NCI-H2107 (cell line): ENCODE measurements at regions not wholly inside any gene's neighbourhood (a gene's known extent, or its start where the extent isn't known, plus 50 kb on each side); places are given as distances from the start of the nearest gene placed in this dataset.

Source experiments
- DNase-seq: peaks from one replicate; lab custom pipeline; 2025; lab: John Stamatoyannopoulos, UW

DNA sequence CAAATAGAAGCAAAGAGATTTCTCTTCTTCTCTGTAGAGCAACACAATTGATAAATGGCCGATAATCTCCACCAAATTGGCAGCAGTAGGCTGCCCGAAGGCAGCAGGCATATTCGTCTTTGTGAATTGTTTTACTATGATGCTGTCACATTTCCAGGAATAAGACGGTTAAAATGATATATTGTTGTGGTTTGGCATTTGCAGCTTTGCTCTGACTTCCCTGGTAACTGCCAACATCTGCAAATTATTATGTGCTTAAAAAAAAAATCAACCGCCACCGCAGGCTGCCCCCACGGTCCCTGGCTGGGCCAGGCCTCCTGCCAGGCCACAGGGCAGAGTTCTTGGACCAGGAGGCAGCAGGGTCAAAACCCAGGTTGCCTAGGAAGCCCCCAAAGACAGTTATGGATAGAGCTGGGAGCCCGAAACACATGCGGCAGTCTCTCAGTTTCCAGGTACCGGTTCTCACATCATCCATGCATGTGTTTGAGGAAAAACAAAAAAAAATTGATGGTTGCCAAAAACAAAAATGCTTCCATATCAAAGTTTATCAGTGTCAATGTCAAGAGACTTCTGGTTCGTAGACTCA lies 179.3 kb downstream of the ETS2 start:
- DNase-seq: no peak

DNA sequence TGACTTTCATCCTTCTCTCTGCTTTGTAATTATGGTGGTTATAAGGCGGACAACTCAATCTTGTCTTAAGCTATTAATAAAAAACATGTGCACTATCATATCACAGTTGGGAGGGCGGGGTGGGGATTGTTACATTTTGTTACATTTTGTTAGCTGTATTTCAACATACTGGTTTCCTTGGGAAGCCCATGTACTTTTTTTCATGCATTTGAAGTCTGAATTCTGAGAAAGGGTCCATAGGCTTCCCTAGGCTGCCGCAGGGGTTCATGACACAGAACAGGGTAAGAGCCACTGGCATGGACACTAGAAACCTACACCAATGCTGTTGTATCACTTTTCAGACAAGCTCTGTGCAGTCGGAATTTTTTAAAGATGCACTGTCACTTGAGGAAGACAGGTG lies 178.8 kb downstream of the ETS2 start:
- no peak for DNase-seq

DNA sequence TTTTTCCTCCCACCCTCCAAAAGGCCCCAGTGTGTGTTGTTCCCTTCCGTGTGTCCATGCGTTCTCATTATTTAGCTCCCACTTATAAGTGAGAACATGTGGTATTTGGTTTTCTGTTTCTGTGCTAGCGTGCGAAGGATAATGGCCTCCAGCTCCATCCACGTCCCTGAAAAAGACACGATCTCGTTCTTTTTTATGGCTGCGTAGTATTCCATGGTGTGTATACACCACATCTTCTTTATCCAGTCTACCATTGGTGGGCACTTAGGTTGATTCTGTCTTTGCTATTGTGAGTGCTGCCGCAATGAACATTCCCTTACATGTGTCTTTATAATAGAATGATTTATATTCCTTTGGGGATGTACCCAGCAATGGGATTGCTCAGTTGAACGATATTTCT lies 177.8 kb downstream of the ETS2 start:
- DNase-seq: no peak

DNA sequence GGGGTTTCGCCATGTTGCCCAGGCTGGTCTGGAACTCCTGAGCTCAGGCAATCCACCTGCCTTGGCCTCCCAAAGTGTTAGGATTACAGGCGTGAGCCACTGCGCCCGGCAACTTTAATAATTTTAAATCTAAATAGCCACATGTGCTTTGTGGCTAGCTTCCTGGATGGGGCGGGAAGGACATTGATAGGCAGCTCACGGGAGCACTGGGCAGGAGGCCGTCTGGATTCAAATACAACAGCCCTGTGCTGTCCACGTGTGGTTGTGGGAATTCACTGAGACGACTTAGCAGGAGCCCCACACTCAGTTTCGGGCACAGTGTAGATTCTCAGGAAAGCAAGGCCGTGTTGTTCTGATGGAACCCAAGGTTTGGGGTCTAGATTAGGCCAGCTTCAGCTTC lies 177.1 kb downstream of the ETS2 start:
- DNase-seq: no peak

DNA sequence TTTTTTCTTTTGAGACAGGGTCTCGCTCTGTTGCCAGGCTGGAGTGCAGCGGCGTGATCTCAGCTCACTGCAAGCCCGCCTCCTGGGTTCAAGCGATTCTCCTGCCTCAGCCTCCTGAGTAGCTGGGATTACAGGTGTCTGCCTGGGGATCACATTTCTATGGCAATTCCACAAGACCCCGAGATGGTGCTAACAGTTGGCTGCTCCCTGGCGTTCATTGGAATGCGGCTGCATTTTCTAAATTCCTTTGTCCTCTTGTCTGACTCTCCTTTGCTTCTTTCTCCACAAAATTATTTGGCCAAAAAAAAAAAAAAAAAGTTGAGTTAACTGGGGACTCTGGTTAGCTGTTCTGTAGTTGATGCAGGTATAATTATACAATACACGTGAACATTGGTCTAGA lies 176.4 kb downstream of the ETS2 start:
- no peak for DNase-seq

DNA sequence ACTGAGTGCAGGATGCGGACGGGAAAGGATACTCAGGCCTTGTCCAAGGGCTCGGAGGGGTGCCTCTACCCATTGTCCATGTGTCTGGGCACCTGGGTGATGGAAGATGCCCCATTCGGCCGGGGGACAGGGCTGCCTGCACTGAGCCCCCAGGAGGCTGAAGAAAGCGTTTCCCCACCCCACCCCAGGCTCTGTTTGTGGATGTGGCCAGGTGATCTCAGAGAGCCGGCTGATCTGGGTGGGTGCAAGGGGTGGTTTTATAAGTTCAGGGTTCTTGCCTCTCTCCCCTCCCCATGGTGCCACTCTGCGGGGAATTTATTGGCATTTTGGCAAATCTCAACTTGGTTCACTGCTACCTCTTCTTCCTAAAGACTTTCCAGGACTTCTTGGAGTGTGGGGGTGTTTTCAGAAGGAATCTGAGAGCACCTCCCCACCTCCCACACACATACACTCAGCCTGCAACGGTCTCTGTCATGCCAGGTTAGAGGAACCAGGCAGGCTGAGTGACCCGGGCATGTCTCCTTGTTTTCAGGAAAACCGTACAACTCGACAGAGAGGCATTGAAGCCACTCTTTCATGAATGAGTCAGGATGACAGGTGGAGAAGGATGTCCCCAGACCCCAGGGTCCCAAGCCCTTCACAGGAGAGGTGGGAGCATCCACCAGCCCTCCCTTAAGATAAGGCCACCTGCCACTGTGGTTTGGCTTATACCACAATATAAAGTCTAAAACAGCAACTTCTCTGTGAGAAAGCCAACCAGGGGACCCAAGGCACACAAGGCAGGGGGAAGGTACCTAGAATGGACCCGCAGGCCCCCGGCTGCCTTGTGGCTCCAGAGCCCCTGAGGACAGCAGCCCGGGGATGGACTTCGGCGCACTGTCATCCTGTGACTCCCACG lies 174.9 kb downstream of the ETS2 start:
- no peak for DNase-seq

DNA sequence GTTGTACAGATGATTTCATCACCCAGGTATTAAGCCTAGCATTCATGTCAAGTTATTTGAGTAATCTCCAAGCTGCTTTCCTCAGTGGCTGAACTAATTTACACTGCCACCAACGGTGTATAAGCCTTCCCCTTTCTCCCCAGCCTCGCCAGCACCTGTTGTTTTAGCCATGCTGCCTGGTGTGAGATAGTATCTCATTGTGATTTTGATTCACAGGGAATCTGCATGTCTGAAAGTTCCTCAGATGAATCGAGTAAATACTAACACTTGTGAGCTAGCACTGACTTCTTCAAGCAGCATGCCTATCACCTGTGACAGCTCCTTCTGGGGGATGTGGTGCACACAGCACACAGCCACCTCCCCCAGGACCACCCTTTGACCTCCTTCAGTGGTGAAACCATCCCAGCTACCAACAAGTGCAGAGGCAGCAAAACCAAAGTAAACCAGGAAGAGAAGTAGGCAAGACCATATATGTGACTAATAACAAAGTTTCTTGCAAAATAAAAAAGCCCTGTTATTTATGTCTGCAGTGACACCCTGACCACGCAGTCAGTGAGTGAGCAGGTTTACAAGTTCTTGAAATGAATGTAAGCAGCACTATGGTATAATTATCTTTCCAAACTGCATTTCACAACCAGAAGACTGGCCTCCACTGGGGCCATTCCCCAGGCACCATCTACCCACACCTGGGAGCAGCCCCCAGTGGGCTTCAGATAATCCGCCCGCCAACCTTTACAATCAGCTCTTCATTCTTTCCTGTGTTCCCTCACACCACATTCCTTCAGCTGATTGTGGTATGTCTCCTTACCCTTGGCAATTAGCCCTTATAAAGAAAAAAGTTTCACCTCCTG lies 173.8 kb downstream of the ETS2 start:
- DNase-seq: no peak

DNA sequence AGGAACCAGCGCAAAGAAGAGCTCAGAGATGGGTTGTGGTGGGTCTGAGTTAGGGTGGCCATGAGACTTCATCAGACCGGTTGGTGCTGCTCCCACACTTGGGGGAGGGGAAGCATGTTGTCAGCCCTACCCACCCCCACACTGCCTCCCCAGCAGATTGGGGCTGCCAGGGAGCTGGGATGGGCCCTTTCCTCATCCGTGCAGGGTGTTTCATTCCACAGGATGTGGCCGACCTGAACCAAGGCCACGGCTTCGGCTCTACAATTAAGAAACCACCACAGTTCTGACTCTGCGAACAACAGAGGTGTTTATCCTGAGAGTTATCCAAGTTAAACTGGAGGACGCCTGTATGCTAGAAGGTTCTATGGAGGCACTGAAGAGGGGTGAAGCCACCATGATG lies 171.2 kb downstream of the ETS2 start:
- DNase-seq: no peak

DNA sequence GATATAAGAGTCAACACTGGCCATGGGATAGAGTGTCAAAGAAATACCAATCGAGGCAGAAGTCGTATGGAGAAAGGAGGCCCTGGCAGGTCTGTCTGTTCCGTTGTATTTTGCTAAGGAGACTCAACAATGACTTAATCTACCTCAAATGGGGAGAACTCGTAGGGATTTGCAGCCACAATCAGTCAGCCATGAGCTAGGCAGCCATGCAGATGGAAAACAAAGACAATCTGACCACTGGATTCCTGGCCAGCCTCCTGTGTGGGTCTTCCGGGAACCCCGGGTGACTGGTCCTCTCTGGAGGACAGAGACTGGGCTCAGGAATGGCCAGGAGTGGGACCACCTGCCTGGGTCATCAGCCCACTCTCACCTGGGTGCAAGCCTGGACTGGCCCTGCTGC lies 167.8 kb downstream of the ETS2 start:
- DNase-seq: no peak

DNA sequence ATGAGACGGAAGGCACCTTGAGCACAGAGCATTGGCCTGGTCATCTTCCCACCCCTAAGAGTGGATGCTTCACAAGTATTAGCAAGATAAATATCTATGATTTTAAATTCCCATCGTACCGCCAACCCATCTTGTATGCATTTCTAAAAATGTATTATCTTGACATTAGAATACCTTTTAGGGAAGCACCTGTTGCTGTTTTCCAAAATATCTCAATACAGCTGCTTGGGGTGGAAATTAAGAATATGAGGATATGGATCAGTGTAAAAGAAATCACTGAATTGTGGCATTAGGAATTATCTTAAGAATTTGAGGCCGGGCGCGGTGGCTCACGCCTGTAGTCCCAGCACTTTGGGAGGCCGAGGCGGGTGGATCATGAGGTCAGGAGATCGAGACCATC lies 166.3 kb downstream of the ETS2 start:
- DNase-seq: no peak

DNA sequence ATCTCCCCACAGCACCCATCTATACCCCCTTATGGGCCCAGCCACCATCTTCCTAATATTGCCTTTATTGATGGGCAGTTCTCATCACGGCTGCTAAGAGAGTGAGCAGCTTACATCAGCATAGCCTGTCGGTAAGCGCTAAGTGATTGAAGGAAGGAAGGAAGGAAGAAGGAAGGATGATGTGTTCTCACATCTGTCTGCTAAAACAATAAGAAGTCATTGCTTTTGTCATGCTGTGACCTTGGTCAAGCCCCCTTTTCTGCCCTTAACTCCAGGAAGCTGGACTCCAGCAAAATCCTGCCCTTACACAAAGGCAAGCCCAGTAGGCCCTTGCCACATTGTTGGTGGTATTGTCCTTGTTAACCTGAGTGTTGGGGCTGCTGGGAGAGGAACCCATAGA lies 165.0 kb downstream of the ETS2 start:
- DNase-seq: no peak

DNA sequence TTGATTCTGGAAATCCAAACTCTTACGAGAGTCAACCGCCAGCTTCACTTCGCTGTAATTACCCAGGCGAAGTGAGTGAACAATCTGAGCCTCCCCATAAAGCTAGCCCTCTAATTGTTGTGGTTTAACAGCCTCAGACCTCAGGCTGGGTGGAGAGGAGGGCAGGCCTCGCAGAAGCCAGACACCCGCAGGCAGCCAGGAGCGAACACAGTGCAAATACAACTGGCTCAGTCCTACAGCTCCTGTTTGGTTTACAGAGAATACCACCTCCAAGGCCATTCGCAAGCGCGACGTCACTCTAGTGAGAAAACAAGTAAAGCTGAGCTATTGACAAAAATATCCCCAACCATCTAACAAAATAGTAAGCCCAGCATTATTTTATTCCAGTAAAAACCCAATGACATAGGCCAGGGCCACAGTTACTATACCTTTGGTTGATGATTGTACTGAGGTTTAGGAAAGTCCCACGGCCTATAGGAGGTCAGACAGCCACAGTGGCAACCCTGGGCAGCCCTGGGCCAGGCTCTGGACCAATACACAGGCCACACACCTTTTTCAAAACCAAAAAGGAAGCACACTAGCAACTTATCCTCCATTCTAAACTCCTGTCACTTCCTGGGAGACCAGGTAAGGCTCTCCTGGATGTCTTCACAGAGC lies 163.3 kb downstream of the ETS2 start:
- DNase-seq: peak; percentile 80

DNA sequence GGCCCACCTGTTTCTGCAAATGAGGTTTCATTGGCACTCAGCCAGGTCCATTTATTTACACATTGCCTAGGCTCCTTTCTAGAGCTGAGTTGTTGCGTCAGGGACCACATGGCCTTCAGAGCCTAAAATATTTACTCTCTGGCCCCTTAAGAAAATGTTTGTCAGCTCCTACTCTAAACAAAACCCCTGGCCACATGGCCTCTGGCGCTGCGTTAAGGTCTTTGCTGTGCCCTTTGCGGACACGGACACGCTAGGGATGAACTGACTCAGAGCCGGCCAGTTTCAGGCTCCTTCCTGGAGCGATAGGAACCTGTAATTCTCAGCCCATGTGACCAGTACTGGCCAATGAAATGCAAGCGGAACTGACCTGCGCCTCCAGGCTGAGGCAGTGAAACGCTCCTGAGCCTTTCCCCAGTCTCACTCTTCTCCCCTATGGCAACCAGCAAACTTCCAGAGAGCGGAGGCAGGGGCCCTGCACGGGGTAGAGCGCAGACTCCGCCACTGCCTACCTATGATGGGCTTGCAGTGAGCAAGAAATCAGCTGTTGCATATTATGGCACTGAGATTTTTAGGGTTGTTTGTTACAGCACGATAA lies 160.3 kb downstream of the ETS2 start:
- peak; percentile 82 for DNase-seq

DNA sequence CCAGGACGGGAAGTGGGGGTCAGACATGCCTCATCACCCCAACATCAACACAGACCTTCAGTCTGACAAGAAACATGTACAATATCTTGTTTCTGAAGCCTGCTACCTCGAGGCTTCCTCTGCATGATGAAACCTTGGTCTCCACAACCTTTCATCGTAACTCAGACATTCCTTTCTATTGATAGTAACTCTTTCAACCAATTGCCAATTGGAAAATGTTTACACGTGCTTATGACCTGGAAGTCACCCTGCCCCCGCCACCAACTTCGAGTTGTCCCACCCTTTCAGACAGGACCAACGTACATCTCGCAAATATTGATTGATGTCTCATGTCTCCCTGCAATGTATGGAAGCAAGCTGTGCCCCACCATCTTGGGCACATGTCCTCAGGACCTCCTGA lies 159.5 kb downstream of the ETS2 start:
- no peak for DNase-seq

DNA sequence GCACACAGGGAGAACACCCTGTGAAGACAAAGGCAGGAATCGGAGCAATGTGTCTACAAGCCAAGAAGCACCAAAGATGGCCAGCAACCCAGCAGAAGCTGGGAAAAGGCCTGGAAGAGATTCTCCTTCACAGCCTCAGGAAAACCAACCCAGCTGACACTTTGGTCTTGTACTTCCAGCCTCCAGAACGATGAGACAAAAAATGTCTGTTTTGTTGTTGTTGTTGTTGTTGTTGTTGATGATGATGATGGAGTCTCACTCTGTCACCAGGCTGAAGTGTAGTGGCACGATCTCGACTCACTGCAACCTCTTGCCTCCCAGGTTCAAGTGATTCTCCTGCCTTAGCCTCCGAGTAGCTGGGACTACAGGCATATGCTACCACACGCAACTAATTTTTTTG lies 157.3 kb downstream of the ETS2 start:
- no peak for DNase-seq

DNA sequence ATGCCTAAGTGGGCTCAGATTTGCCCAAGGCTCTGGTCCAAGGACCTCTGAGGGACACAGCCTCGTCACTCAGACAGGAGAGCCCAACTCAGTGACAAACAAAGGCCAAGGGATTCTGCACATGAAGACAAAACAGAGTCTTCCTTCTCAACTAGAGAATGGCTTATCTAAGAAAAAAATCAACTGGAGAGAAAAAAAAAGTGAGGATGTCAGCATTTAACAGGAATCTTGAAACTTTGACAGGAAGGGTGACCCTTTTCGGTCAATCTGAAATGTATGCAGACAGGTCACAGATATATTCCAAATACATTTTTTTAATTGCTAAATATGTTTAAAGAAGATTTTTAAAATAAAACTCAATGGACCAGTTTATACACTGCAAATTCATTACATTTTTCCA lies 154.5 kb downstream of the ETS2 start:
- DNase-seq: no peak

DNA sequence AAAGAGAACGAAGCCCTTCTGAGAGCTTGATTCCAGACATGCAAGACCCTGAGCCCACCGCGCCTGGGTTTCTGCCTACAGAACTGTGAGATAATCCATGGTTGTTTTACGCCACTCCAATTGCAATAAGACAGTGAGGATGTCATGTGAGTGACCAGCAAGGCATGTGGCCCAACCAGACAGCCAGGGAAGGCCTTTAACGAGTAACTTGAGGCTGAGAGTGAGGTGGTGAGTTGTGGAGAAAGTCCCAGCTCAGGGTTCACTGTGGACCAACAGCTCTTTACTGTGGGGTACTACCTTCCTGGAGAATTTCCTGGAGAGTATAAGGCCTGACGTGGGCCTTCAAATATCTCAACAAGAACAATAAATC lies 153.9 kb downstream of the ETS2 start:
- no peak for DNase-seq

DNA sequence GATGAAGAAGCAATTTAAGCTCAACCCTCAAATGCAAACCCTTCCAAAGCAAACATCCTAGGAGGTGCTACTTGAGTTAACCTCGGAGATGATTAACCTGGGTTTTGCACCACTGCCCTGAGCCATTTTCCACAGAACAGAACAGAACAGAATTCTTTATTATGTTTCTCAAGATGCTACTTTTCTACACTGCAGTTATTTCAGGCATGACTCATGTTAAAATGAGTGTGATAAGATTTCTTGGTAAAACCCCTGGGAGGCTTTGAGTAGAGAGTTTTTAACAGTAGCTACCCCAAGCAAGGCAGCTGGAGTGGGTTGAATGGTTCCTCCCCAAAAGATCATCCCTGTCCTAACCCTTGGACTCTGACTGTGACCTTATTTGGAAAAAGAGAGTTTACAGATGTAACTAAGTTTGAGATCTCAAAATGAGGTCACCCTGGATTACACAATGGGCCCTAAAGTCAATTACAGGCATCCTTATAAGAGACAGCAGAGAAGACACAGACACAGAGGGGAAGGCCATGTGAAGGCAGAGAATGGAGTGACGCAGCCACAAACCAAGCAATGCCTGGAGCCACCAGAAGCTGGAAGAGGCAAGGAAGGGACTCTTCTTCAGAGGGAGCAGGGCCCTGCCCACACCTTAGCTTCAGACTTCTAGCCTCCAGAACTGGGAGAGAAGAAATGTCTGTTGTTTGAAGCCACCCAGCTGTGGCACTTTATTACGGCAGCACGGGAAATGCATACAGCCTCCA lies 153.4 kb downstream of the ETS2 start:
- no peak for DNase-seq

DNA sequence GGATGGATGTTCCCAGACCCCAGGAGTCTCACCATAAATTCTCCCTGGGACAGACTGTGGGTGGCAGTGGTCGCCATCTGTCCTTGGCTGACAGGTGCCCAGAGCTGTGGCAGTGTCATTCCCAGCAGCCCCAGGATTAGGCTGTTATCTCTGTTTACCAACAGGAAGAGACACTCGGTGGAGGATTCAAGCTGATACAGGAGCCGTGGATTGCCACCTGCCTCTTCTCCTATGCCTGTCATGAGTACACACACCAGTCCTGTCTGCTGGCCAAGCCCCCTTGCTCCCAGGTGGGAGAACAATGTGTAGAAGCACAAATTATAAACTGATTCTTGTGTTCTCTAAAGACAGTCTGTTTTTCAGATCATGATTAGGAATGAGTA lies 152.6 kb downstream of the ETS2 start:
- no peak for DNase-seq

DNA sequence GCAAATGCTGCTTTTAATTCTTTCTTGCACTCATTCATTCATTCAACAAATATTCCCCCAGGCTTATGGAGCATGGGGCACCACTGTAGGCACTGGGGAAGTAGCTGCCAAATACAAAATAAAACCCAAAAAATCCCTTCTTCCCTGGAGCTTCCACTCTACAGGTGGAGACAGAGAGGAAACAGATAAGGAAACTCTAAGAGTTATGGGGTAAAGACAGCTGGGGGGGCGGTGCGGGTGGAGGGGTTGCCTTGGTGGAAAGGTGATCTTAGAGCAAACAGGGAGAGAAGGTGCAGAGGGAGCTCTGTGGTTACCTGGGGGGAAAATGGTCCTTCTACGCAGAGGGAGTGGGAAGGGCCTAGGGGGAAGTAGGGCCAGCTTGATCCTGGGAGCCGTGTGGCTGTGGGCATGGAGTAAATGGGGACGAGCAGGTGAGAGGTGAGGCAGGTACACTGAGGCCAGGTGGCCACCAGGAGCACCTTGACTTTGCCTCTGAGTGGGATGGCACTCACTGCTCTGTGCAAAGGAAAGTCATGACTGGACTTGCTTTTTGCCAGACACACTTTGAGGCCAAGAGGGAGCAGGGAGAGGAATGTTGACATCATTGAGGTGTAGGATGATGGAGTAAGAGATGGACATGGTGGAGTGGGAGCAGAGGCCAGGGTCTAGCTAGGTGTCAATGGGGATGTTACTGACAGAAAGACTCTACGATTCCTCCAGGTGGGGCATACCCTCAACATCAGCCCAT lies 152.0 kb downstream of the ETS2 start:
- DNase-seq: peak; percentile 77
